Uterus (tissue), 3 donors: ENCODE measurements at regions not wholly inside any gene's neighbourhood (a gene's known extent, or its start where the extent isn't known, plus 50 kb on each side); places are given as distances from the start of the nearest gene placed in this dataset.

Experiments
- DNase-seq, 2 donors: peaks; one replicate each; pipeline ENCODE4 v3.0.0-alpha.2; 2019 to 2020
- H3K27ac ChIP-seq, 2 donors: fragments of 200-600 bp; sonication (generic); 1 replicate in 1 of 2; 2 replicates in 1 of 2; pipeline ENCODE4 v1.5.1; 2016 to 2018
- H3K27me3 ChIP-seq, 2 donors: fragments of 200-600 bp; sonication (generic); one replicate each; pipeline ENCODE4 v1.5.1; 2018 to 2019; ENCODE audit warnings: control low read depth in 1 of 2
- H3K36me3 ChIP-seq, 2 donors: fragments of 200-600 bp; sonication (generic); one replicate each; pipeline ENCODE4 v1.5.1; 2019; ENCODE audit warnings: control low read depth in 1 of 2
- H3K4me1 ChIP-seq, 2 donors: fragments of 200-600 bp; sonication (generic); one replicate each; pipeline ENCODE4 v1.5.1; 2018 to 2019; ENCODE audit warnings: control low read depth in 1 of 2
- H3K4me3 ChIP-seq, 2 donors: fragments of 200-600 bp; sonication (generic); 1 replicate in 1 of 2; 2 replicates in 1 of 2; pipeline ENCODE4 v1.5.1; 2018 to 2019; ENCODE audit warnings: mild to moderate bottlenecking in 1 of 2
- H3K9me3 ChIP-seq, 2 donors: fragments of 200-600 bp; sonication (generic); one replicate each; pipeline ENCODE4 v1.5.1; 2019; ENCODE audit warnings: control low read depth in 1 of 2
- POLR2A ChIP-seq, 2 donors: fragments of 450-650 bp; IDR thresholded peaks; one replicate each; pipeline ENCODE4 v1.6.1; 2016; ENCODE audit warnings: antibody characterized with exemption in 2 of 2, mild to moderate bottlenecking in 1 of 2, moderate library complexity in 1 of 2
- intact Hi-C: fragments of 100-400 bp; cut with DNase I; formaldehyde crosslinking; loops from one replicate; pipeline ENCODE4 v1.15.1; 2023; ENCODE audit warnings: low total_unique reads
- TF ChIP-seq, protein P1 (sequence below), 4 experiments: fragments of 200-600 bp in 2 of 4; fragments of 450-650 bp in 2 of 4; sonication (generic) in 2 of 4; IDR thresholded peaks; one replicate each; pipeline ENCODE4 v1.5.1; 2016 to 2019; ENCODE audit warnings: antibody characterized with exemption in 4 of 4, mild to moderate bottlenecking in 2 of 4, moderate library complexity in 1 of 4
- donor health status: DM: yes; HTN: yes; CAD: no.

GRCh38 chr15:69820819-69821218 is 276.9 kb downstream of the TLE3 start:
- H3K27me3 ChIP-seq, result no peaks in the 10 kb centered on the region
- intact Hi-C loops, result no loop called here
- no peaks in the 10 kb centered on the region for H3K9me3 ChIP-seq
- TF ChIP-seq POLR2A (IDR thresholded peaks at IDR 0.05), result no peak
- TF ChIP-seq, protein P1, sequence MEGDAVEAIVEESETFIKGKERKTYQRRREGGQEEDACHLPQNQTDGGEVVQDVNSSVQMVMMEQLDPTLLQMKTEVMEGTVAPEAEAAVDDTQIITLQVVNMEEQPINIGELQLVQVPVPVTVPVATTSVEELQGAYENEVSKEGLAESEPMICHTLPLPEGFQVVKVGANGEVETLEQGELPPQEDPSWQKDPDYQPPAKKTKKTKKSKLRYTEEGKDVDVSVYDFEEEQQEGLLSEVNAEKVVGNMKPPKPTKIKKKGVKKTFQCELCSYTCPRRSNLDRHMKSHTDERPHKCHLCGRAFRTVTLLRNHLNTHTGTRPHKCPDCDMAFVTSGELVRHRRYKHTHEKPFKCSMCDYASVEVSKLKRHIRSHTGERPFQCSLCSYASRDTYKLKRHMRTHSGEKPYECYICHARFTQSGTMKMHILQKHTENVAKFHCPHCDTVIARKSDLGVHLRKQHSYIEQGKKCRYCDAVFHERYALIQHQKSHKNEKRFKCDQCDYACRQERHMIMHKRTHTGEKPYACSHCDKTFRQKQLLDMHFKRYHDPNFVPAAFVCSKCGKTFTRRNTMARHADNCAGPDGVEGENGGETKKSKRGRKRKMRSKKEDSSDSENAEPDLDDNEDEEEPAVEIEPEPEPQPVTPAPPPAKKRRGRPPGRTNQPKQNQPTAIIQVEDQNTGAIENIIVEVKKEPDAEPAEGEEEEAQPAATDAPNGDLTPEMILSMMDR (IDR thresholded peaks at IDR 0.05), result no peak
- H3K36me3 ChIP-seq, result no peaks in the 10 kb centered on the region
- no peaks in the 10 kb centered on the region for H3K4me1 ChIP-seq
- H3K27ac ChIP-seq, result no peak overlapping the region
- no peak for DNase-seq
- no peak overlapping the region for H3K4me3 ChIP-seq

DNA sequence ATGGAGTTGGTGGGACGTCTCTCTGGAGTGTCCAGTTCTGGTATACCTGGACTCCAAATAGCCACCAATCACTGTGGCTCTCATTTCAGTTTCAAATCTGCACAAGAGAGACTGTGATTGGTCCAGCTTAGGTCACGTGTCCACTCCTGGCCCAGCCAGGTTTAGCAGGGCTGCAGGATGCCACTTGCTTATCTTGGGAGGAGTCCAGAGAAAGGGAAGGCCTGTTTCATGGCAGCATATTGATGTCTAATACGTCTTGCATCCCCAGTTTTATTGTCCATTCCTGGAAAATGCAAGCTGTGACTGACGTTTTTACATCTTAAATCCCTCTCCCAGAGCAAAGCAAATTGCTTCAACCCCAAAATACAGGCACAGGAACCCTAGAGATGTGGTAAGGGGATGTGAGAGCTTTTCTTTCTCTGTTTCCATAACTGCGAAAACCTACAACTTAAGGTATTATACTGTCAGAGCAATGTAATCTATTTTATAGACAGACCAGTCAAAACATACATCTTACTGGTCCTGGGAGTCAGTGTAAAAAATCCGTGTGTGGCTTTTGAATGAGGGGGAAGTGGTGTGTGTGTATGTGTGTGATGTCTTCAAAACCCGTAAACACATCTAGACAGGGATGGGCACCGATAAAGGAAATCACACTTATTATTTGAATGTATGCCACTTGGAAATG is 274.4 kb downstream of the TLE3 start:
- intact Hi-C loops, result no loop called here
- H3K4me1 ChIP-seq, result no peaks in the 10 kb centered on the region
- no peak overlapping the region for H3K27ac ChIP-seq
- no peaks in the 10 kb centered on the region for H3K27me3 ChIP-seq
- H3K36me3 ChIP-seq, result no peaks in the 10 kb centered on the region
- TF ChIP-seq, protein P1 (IDR thresholded peaks at IDR 0.05), result no peak
- no peak for TF ChIP-seq POLR2A (IDR thresholded peaks at IDR 0.05)
- DNase-seq, result no peak
- no peak overlapping the region for H3K4me3 ChIP-seq
- no peaks in the 10 kb centered on the region for H3K9me3 ChIP-seq

DNA sequence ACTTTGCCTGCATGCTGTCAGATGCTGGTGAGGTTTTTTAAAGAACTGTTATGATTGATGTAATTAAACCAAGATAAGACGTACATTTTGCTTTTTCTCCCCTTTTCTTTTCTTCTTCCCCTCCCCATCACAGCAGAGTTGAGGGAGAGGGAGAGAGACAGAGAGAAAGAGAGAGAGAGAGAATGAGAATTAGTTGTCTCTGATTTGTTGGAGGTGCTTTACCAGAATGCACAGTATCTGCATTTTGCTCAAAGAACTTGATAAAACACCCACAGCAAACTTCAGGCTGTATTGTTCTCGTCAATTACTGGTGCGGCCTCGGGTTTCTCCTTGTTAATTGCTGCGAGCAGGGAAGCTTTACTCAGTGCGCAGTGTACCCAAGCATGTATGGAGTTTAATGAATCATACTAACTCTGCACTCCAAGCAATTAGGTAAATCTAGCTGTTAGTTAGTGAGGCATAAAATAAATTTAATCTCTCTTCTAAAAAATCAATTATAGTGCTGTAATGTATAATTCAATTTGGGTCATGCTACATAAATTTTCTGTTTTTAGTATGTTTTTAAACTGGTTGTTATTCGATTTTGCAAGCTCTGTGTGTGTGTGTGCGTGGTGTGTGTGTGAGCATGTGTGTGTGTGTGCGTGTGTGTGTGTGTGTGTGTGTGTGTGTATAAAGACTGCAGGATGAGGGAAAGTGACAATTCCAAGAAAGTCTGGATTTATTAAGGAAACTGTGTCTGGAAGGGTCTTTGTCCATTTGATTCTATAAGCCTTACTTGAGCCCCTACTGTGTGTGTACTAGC is 273.4 kb downstream of the TLE3 start:
- H3K4me1 ChIP-seq, result no peaks in the 10 kb centered on the region
- no peaks in the 10 kb centered on the region for H3K9me3 ChIP-seq
- no peaks in the 10 kb centered on the region for H3K27me3 ChIP-seq
- H3K36me3 ChIP-seq, result no peaks in the 10 kb centered on the region
- TF ChIP-seq, protein P1 (IDR thresholded peaks at IDR 0.05), result no peak
- TF ChIP-seq POLR2A (IDR thresholded peaks at IDR 0.05), result no peak
- no peak for DNase-seq
- no peak overlapping the region for H3K27ac ChIP-seq
- intact Hi-C loops, result no loop called here
- H3K4me3 ChIP-seq, result no peak overlapping the region

- Histone ChIP-seq H3K36me3 (no peaks in the 10 kb centered on the region), H3K27me3 (no peaks in the 10 kb centered on the region), H3K4me1 (no peaks in the 10 kb centered on the region), H3K4me3 (no peak overlapping the region), H3K9me3 (no peaks in the 10 kb centered on the region), H3K27ac (no peak overlapping the region)
- DNase-seq, result no peak
- TF ChIP-seq, protein P1 (IDR thresholded peaks at IDR 0.05), result no peak
- TF ChIP-seq POLR2A (IDR thresholded peaks at IDR 0.05), result no peak
- intact Hi-C loops, result no loop called here
Measured at GRCh38 chr15:69824877-69825406, 272.8 kb downstream of the TLE3 start.
